HCT116 (cell line): ENCODE measurements at regions not wholly inside any gene's neighbourhood (a gene's known extent, or its start where the extent isn't known, plus 50 kb on each side); places are given as distances from the start of the nearest gene placed in this dataset.

ENCODE experiments used
- CTCF ChIP-seq, 3 experiments: fragments of 200-600 bp in 1 of 3; sonication (generic) in 1 of 3; IDR thresholded peaks in 2 of 3; conservative IDR thresholded peaks in 1 of 3; 2 replicates each; pipeline ENCODE4 v1.5.1; 2012 to 2017; ENCODE audit warnings: low read depth in 2 of 3, low read length in 2 of 3, antibody characterized with exemption in 1 of 3, borderline replicate concordance in 1 of 3, control low read depth in 1 of 3, mild to moderate bottlenecking in 1 of 3, mixed read lengths in 1 of 3, mixed run types in 1 of 3, moderate library complexity in 1 of 3; ENCODE audit not compliant: insufficient read depth in 1 of 3
- EGR1 ChIP-seq: IDR thresholded peaks from 2 replicates; pipeline ENCODE4 v1.6.1; 2012; ENCODE audit warnings: low read depth
- EZH2phosphoT487 ChIP-seq: fragments of 200-600 bp; IDR thresholded peaks from 2 replicates; pipeline ENCODE4 v1.6.1; 2018; ENCODE audit warnings: antibody characterized with exemption, borderline replicate concordance
- POLR2AphosphoS5 ChIP-seq: IDR thresholded peaks from 2 replicates; pipeline ENCODE4 v1.6.1; 2011; ENCODE audit warnings: mild to moderate bottlenecking, low read depth, low read length, moderate library complexity
- SP1 ChIP-seq: IDR thresholded peaks from 2 replicates; pipeline ENCODE4 v1.6.1; 2012; ENCODE audit warnings: low read depth
- ZNF274 ChIP-seq: fragments of 200-500 bp; sonication (Bioruptor generic); IDR thresholded peaks from 2 replicates; pipeline ENCODE4 v1.6.1; 2014; ENCODE audit warnings: mild to moderate bottlenecking, low read depth, low read length, inconsistent platforms

GRCh38 chr15:57896114-57896513, 169.4 kb downstream of the ALDH1A2 start:
- TF ChIP-seq EGR1 (no peak), EZH2phosphoT487 (no peak), SP1 (no peak), POLR2AphosphoS5 (no peak), CTCF (IDR thresholded peaks at IDR 0.05 in 2 of 3, conservative IDR thresholded peaks at IDR 0.05 in 1 of 3; ENCODE audit: borderline replicate concordance in 1 of 3, insufficient read depth in 1 of 3, low read depth in 2 of 3, low read length in 2 of 3) (no peak), ZNF274 (no peak)
